ENCODE measurements at regions not wholly inside any gene's neighbourhood (a gene's known extent, or its start where the extent isn't known, plus 50 kb on each side); places are given as distances from the start of the nearest gene placed in this dataset.

DNA sequence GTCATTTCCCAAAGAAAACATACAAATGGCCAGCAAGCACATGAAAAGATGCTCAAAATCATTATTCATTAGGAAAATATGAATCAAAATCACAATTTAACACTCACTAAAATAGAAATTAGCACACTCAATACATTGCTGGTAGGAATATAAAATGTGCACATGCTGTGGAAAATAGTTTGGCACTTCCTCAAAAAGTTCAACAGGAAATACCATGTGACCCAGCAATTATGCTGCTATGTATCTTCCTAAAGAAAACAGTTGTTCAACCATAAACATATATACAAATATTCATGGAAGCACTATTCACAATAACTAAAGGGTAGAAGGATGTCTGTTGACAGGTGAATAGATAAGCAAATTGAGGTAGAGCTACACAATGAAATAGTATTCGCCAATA lies 187.3 kb upstream of the SOX6 start:
- TF ChIP-seq NFIC (IDR thresholded peaks at IDR 0.05): no peak
- TF ChIP-seq YY1 (IDR thresholded peaks at IDR 0.05; ENCODE audit: low read depth): no peak
- TF ChIP-seq, protein P1, sequence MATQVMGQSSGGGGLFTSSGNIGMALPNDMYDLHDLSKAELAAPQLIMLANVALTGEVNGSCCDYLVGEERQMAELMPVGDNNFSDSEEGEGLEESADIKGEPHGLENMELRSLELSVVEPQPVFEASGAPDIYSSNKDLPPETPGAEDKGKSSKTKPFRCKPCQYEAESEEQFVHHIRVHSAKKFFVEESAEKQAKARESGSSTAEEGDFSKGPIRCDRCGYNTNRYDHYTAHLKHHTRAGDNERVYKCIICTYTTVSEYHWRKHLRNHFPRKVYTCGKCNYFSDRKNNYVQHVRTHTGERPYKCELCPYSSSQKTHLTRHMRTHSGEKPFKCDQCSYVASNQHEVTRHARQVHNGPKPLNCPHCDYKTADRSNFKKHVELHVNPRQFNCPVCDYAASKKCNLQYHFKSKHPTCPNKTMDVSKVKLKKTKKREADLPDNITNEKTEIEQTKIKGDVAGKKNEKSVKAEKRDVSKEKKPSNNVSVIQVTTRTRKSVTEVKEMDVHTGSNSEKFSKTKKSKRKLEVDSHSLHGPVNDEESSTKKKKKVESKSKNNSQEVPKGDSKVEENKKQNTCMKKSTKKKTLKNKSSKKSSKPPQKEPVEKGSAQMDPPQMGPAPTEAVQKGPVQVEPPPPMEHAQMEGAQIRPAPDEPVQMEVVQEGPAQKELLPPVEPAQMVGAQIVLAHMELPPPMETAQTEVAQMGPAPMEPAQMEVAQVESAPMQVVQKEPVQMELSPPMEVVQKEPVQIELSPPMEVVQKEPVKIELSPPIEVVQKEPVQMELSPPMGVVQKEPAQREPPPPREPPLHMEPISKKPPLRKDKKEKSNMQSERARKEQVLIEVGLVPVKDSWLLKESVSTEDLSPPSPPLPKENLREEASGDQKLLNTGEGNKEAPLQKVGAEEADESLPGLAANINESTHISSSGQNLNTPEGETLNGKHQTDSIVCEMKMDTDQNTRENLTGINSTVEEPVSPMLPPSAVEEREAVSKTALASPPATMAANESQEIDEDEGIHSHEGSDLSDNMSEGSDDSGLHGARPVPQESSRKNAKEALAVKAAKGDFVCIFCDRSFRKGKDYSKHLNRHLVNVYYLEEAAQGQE (IDR thresholded peaks at IDR 0.05; ENCODE audit: low read depth): no peak
- TF ChIP-seq RAD21 (IDR thresholded peaks at IDR 0.05; ENCODE audit: low read depth): no peak
- TF ChIP-seq EP300 (IDR thresholded peaks at IDR 0.05; ENCODE audit: borderline replicate concordance): no peak
- no peak for TF ChIP-seq TEAD4 (IDR thresholded peaks at IDR 0.05)
- TF ChIP-seq, protein P2, sequence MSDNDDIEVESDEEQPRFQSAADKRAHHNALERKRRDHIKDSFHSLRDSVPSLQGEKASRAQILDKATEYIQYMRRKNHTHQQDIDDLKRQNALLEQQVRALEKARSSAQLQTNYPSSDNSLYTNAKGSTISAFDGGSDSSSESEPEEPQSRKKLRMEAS (IDR thresholded peaks at IDR 0.05): no peak
- no peak for TF ChIP-seq CREB1 (IDR thresholded peaks at IDR 0.05; ENCODE audit: low read depth)
- TF ChIP-seq, protein P3, sequence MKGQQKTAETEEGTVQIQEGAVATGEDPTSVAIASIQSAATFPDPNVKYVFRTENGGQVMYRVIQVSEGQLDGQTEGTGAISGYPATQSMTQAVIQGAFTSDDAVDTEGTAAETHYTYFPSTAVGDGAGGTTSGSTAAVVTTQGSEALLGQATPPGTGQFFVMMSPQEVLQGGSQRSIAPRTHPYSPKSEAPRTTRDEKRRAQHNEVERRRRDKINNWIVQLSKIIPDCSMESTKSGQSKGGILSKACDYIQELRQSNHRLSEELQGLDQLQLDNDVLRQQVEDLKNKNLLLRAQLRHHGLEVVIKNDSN (IDR thresholded peaks at IDR 0.05): no peak

All from Ishikawa (cell line).